H1 (cell line): ENCODE measurements at regions not wholly inside any gene's neighbourhood (a gene's known extent, or its start where the extent isn't known, plus 50 kb on each side); places are given as distances from the start of the nearest gene placed in this dataset.

ENCODE experiments used
- CTCF ChIA-PET: fragments of 300-600 bp; sonication (Branson Sonifier 250); formaldehyde crosslinking; loops from one replicate; lab custom pipeline; 2021; ENCODE audit not compliant: partially characterized antibody; lab: Charles Lee
- POLR2A ChIA-PET: fragments of 300-600 bp; sonication (Branson Sonifier 250); formaldehyde crosslinking; loops from one replicate; lab custom pipeline; 2021; ENCODE audit warnings: inconsistent platforms; ENCODE audit not compliant: partially characterized antibody; lab: Charles Lee
- DNase-seq, 2 experiments: peaks; one replicate each; pipeline versions ENCODE4 v3.0.0 to v3.0.0-alpha.2; 2010 to 2022; ENCODE audit warnings: low spot score in 2 of 2, low read depth in 1 of 2, mixed read lengths in 1 of 2
- FAIRE-seq: peaks from 2 replicates; lab custom pipeline; 2011; peaks lifted over from hg19 to GRCh38; lab: Jason Lieb, UNC
- H2AFZ ChIP-seq: 2 replicates; pipeline ENCODE4 v1.8.1; 2012; ENCODE audit warnings: low read length, inconsistent platforms
- H2AK5ac ChIP-seq: 2 replicates; pipeline ENCODE4 v1.6.1; 2013; ENCODE audit warnings: low read depth, low read length
- H2BK120ac ChIP-seq: replicated peaks from 2 replicates; pipeline ENCODE3; 2013; ENCODE audit warnings: low read depth, low read length, inconsistent platforms
- H2BK12ac ChIP-seq: 2 replicates; pipeline ENCODE4 v1.6.1; 2013; ENCODE audit warnings: low read depth, low read length
- H2BK15ac ChIP-seq: 2 replicates; pipeline ENCODE4 v1.6.1; 2013; ENCODE audit warnings: low read length
- H2BK20ac ChIP-seq: 2 replicates; pipeline ENCODE4 v1.6.1; 2013; ENCODE audit warnings: low read length
- H2BK5ac ChIP-seq: 2 replicates; pipeline ENCODE4 v1.6.1; 2013; ENCODE audit warnings: low read depth, low read length
- H3K14ac ChIP-seq: 2 replicates; pipeline ENCODE4 v1.6.1; 2013; ENCODE audit warnings: inconsistent platforms; ENCODE audit not compliant: insufficient read length
- H3K18ac ChIP-seq: 2 replicates; pipeline ENCODE4 v1.6.1; 2013; ENCODE audit warnings: low read length; ENCODE audit errors: extremely low read depth
- H3K23ac ChIP-seq: 2 replicates; pipeline ENCODE4 v1.6.1; 2013; ENCODE audit warnings: inconsistent platforms; ENCODE audit not compliant: insufficient read length
- H3K23me2 ChIP-seq: 2 replicates; pipeline ENCODE4 v1.6.1; 2013; ENCODE audit warnings: low read depth, low read length
- H3K27ac ChIP-seq: 2 replicates; pipeline ENCODE4 v1.6.1; 2011; ENCODE audit warnings: low read depth, low read length, inconsistent platforms
- H3K27me3 ChIP-seq, 4 experiments: replicated peaks in 1 of 4; 1 replicate in 1 of 4; 2 replicates in 3 of 4; pipeline versions ENCODE4 v1.6.1 to v1.8.1; 2011 to 2013; ENCODE audit warnings: low read length in 3 of 4, mild to moderate bottlenecking in 3 of 4, inconsistent platforms in 2 of 4, mixed read lengths in 2 of 4, moderate library complexity in 1 of 4; ENCODE audit not compliant: control insufficient read depth in 3 of 4, insufficient read depth in 3 of 4; ENCODE audit errors: extremely low read depth in 1 of 4
- H3K36me3 ChIP-seq, 4 experiments: 2 replicates each; pipeline versions ENCODE4 v1.6.1 to v1.8.1; 2011 to 2013; ENCODE audit warnings: mild to moderate bottlenecking in 4 of 4, low read length in 3 of 4, moderate library complexity in 2 of 4, control low read depth in 1 of 4, inconsistent platforms in 1 of 4; ENCODE audit not compliant: insufficient read depth in 4 of 4, control insufficient read depth in 2 of 4
- H3K4ac ChIP-seq: replicated peaks from 2 replicates; pipeline ENCODE3; 2013; ENCODE audit warnings: low read length, low read depth, mixed read lengths, inconsistent platforms; ENCODE audit not compliant: insufficient read length
- H3K4me1 ChIP-seq, 4 experiments: replicated peaks in 1 of 4; 1 replicate in 1 of 4; 2 replicates in 3 of 4; pipeline versions ENCODE4 v1.6.1 to v1.8.1; 2011 to 2013; ENCODE audit warnings: low read length in 3 of 4, inconsistent platforms in 2 of 4, mixed read lengths in 1 of 4; ENCODE audit not compliant: insufficient read depth in 4 of 4, control insufficient read depth in 3 of 4
- H3K4me2 ChIP-seq, 2 experiments: 2 replicates each; pipeline versions ENCODE4 v1.6.1 to v1.8.1; 2011 to 2013; ENCODE audit warnings: low read depth in 2 of 2, low read length in 2 of 2, control low read depth in 1 of 2, inconsistent platforms in 1 of 2, mild to moderate bottlenecking in 1 of 2; ENCODE audit not compliant: insufficient read depth in 1 of 2
- H3K4me3 ChIP-seq, 4 experiments: fragments of 200-600, 300-600 bp in 1 of 4; sonication (generic), shearing (Covaris generic), sonication (Bioruptor Twin) in 1 of 4; 2 replicates each; pipeline versions ENCODE4 v1.5.1 to v1.8.1; 2011 to 2016; ENCODE audit warnings: low read length in 4 of 4, low read depth in 3 of 4, control low read depth in 2 of 4, inconsistent platforms in 2 of 4, mild to moderate bottlenecking in 2 of 4, mixed read lengths in 1 of 4, moderate library complexity in 1 of 4; ENCODE audit not compliant: insufficient read depth in 2 of 4; ENCODE audit errors: extremely low read depth in 1 of 4
- H3K56ac ChIP-seq: replicated peaks from 2 replicates; pipeline ENCODE3; 2013; ENCODE audit warnings: low read depth, mild to moderate bottlenecking, mixed read lengths, low read length, inconsistent platforms; ENCODE audit not compliant: insufficient read length
- H3K79me1 ChIP-seq: 2 replicates; pipeline ENCODE4 v1.6.1; 2013; ENCODE audit warnings: low read depth, low read length, control low read depth
- H3K79me2 ChIP-seq, 2 experiments: 2 replicates each; pipeline versions ENCODE4 v1.6.1 to v1.8.1; 2012 to 2013; ENCODE audit warnings: low read length in 2 of 2, mild to moderate bottlenecking in 2 of 2, inconsistent platforms in 1 of 2; ENCODE audit not compliant: insufficient read depth in 2 of 2, control insufficient read depth in 1 of 2
- H3K9ac ChIP-seq, 4 experiments: replicated peaks in 1 of 4; 1 replicate in 1 of 4; 2 replicates in 3 of 4; pipeline versions ENCODE4 v1.6.1 to v1.8.1; 2011 to 2013; ENCODE audit warnings: low read depth in 3 of 4, low read length in 3 of 4, control low read depth in 2 of 4, mild to moderate bottlenecking in 2 of 4, moderate library complexity in 2 of 4, inconsistent platforms in 1 of 4; ENCODE audit errors: extremely low read depth in 1 of 4
- H3K9me3 ChIP-seq, 2 experiments: 2 replicates each; pipeline versions ENCODE4 v1.6.1 to v1.8.1; 2012 to 2013; ENCODE audit warnings: mild to moderate bottlenecking in 2 of 2, moderate library complexity in 2 of 2, control low read depth in 1 of 2, inconsistent platforms in 1 of 2, low read depth in 1 of 2, low read length in 1 of 2, mixed read lengths in 1 of 2; ENCODE audit not compliant: insufficient read depth in 2 of 2
- H4K20me1 ChIP-seq, 2 experiments: replicated peaks in 1 of 2; 2 replicates each; pipeline versions ENCODE3 to v1.8.1; 2011 to 2013; ENCODE audit warnings: inconsistent platforms in 2 of 2, low read length in 2 of 2, mild to moderate bottlenecking in 1 of 2; ENCODE audit not compliant: insufficient read depth in 2 of 2, control insufficient read depth in 1 of 2
- H4K5ac ChIP-seq: 2 replicates; pipeline ENCODE4 v1.6.1; 2013; ENCODE audit warnings: low read length, low read depth, mixed read lengths, inconsistent platforms; ENCODE audit not compliant: insufficient read length
- H4K8ac ChIP-seq: 2 replicates; pipeline ENCODE4 v1.8.0; 2013; ENCODE audit warnings: mild to moderate bottlenecking, moderate library complexity, low read length, inconsistent platforms; ENCODE audit not compliant: insufficient read depth; ENCODE audit errors: extremely low read depth
- H4K91ac ChIP-seq: replicated peaks from 2 replicates; pipeline ENCODE3; 2013; ENCODE audit warnings: low read length, mixed read lengths, inconsistent platforms; ENCODE audit not compliant: insufficient read length
- CEBPB ChIP-seq: IDR thresholded peaks from 2 replicates; pipeline ENCODE4 v1.6.1; 2012; ENCODE audit warnings: low read depth, low read length
- E2F6 ChIP-seq: IDR thresholded peaks from 2 replicates; pipeline ENCODE4 v1.6.1; 2012; ENCODE audit warnings: inconsistent platforms
- WGBS, 2 experiments: shearing (Covaris generic) in 1 of 2; methylation state at CpG; one replicate each; pipeline versions ENCODE4 v1.1.6 to v1.1.7; 2013 to 2015; ENCODE audit warnings: low lambda C conversion rate in 2 of 2, mixed read lengths in 2 of 2, inconsistent platforms in 1 of 2, low coverage in 1 of 2, missing lambda C conversion rate in 1 of 2; ENCODE audit not compliant: insufficient replicate concordance in 2 of 2, insufficient coverage in 1 of 2, insufficient read length in 1 of 2; ENCODE audit errors: extremely low coverage in 1 of 2, missing lambda C conversion rate in 1 of 2; 5-methylcytosine and 5-hydroxymethylcytosine counted together

- no peak for TF ChIP-seq CEBPB
- 0 out of 2 replicates have a peak, but pooled peaks have one; percentile 27 for TF ChIP-seq E2F6
- TF ChIP-seq, all 59 proteins: peak for 1
- Histone ChIP-seq H4K5ac (no peak overlapping the region), H2AFZ (no peak overlapping the region), H2AK5ac (no peak overlapping the region), H3K14ac (no peak overlapping the region), H3K4me2 (no peak overlapping the region), H4K20me1 (peaks cover 0 to 7% of the 10 kb centered on the region in 2 experiments), H3K56ac (no peak overlapping the region), H4K8ac (peak overlapping the region; percentile 68; the same call in 1 of the 2 replicates), H3K36me3 (no peaks in the 10 kb centered on the region), H3K27me3 (no peaks in the 10 kb centered on the region), H3K9ac (no peak overlapping the region), H2BK120ac (no peak overlapping the region), H2BK12ac (0 out of 2 replicates have a peak overlapping the region, but pooled peaks have one; percentile 50), H2BK5ac (no peak overlapping the region), H3K4ac (no peak overlapping the region), H3K23ac (no peak overlapping the region), H3K27ac (no peak overlapping the region), H3K9me3 (no peaks in the 10 kb centered on the region), H2BK20ac (no peak overlapping the region), H3K79me1 (no peaks in the 10 kb centered on the region), H3K4me1 (no peaks in the 10 kb centered on the region; a peak in 1 of 7 replicates), H4K91ac (no peak overlapping the region), H3K18ac (no peak overlapping the region; the same call in 1 of the 2 replicates), H3K23me2 (peaks cover 3% of the 10 kb centered on the region; the same call in 1 of the 2 replicates), H3K4me3 (no peak overlapping the region), H3K79me2 (no peaks in the 10 kb centered on the region), H2BK15ac (no peak overlapping the region)
- FAIRE-seq (no peak), DNase-seq (no peak)
- ChIA-PET CTCF (no interaction called here), POLR2A (no interaction called here)
- WGBS, 2 experiments = 93% methylated on average over 41 of the region's 42 CpGs; no CpG with 5 or more reads in 1 of the 2 experiments
These were observed 130.6 kb upstream of the NKX1-1 start for GRCh38 chr4:1536579-1537409.
